ENCODE measurements at regions not wholly inside any gene's neighbourhood (a gene's known extent, or its start where the extent isn't known, plus 50 kb on each side); places are given as distances from the start of the nearest gene placed in this dataset.
"Not testable (repeated sequence)": the region's sequence is repeated elsewhere in the genome, so short reads cannot be mapped to it uniquely, and the experiment has no call there.

DNA sequence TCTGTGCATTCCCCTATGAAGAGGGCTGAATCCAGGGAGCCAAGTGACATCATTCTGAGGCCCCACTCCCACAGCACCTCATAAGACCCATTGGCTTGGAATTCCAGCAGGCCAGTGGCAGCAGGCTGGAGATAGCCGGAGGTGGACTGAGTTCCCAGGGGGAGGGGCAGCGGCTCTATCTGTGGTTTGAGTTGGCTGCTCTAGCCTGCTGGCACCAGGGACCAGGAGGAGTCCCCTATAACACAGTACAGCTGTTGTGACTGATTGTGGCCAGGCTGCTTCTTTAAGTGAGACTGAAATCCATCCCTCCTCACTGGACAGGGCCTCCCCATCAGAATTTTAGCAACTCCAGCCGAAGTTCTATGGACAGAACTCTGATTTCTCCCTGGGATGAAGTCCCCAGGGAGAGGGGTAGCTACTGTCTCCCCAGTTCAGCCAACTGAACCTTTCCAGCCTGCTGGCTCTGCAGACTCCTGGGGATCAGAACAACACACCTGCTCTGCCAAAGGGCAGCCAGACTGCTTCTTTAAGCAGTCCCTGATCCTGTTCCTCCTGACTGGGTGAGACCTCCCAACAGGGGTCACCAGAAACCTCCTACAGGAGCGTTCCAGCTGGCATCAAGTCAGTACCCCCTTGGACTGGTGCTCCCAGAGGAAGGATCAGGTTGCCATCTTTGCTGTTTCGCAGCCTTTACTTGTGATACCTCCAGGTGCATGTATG, 4214.8 kb upstream of the OR11H1 start:
- not testable (repeated sequence) for H3K27me3 ChIP-seq (ENCODE audit: control insufficient read depth in 4 of 4, insufficient read depth in 4 of 4, low read length in 3 of 4); H3K27ac ChIP-seq (ENCODE audit: low read depth in 1 of 2, low read length in 2 of 2); H3K9ac ChIP-seq (ENCODE audit: low read depth in 1 of 2, low read length in 2 of 2); H3K36me3 ChIP-seq (ENCODE audit: control insufficient read depth in 4 of 4, insufficient read depth in 3 of 4, low read depth in 1 of 4, low read length in 3 of 4); H3K4me3 ChIP-seq (ENCODE audit: low read depth in 1 of 3, low read length in 3 of 3); H3K4me1 ChIP-seq (ENCODE audit: control insufficient read depth in 4 of 4, insufficient read depth in 4 of 4, low read length in 3 of 4); DNase-seq (ENCODE audit: low spot score)
- H3K9me3 ChIP-seq (ENCODE audit: control insufficient read depth in 4 of 4, low read length in 3 of 4): peaks cover 1 to 12% (median 3%) of the 10 kb centered on the region in 4 donors
- 37% methylated on average over 5 of the region's 5 CpGs for WGBS

DNA sequence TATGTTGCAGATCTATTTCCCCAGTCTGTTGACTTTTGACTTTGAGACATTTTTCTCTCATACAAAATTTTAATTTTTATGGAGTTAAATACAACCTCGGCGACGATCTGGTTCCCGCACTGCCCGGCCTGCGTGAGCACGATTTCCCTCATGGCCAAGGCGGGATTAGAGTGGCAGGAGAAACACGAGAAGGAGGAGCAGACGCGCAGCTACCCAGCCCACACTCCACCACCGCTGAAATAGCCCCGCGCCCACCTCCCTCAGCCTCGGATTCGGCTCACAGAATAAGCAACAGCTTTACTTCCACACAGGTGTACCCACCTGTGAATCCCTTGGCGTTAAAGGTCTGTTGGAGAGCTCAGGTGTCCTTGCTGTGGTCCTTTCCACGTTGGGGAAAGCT, 4209.4 kb upstream of the OR11H1 start:
- WGBS: 64% methylated on average over 18 of the region's 18 CpGs
- not testable (repeated sequence) for H3K36me3 ChIP-seq (ENCODE audit: control insufficient read depth in 4 of 4, insufficient read depth in 3 of 4, low read depth in 1 of 4, low read length in 3 of 4); H3K27me3 ChIP-seq (ENCODE audit: control insufficient read depth in 4 of 4, insufficient read depth in 4 of 4, low read length in 3 of 4); H3K9ac ChIP-seq (ENCODE audit: low read depth in 1 of 2, low read length in 2 of 2); H3K4me1 ChIP-seq (ENCODE audit: control insufficient read depth in 4 of 4, insufficient read depth in 4 of 4, low read length in 3 of 4); DNase-seq (ENCODE audit: low spot score); H3K9me3 ChIP-seq (ENCODE audit: control insufficient read depth in 4 of 4, low read length in 3 of 4); H3K27ac ChIP-seq (ENCODE audit: low read depth in 1 of 2, low read length in 2 of 2); H3K4me3 ChIP-seq (ENCODE audit: low read depth in 1 of 3, low read length in 3 of 3)

DNA sequence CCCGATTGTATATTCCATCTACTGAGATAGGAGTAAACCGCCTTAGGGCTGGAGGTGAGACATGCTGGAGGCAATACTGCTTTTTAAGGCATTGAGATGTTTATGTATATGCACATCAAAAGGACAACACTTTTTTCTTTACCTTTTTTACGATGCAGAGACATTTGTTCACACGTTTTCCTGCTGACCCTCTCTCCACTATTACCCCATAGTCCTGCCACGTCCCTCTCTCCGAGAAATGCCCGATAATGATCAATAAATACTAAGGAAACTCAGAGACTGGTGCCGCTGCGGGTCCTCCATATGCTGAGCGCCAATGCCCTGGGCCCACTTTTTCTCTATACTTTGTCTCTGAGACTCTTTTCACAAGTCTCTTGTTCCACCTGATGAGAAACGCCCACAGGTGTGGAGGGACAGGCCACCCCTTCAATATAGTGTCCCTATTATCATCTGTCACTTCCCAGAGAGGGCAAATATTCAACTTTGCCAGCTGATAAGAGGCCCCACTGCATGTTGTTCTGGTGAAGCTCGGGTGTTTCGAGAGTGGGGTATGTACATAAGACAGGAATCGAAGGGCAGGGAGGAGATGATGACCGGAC, 4203.5 kb upstream of the OR11H1 start:
- not testable (repeated sequence) for H3K27me3 ChIP-seq (ENCODE audit: control insufficient read depth in 4 of 4, insufficient read depth in 4 of 4, low read length in 3 of 4); DNase-seq (ENCODE audit: low spot score); H3K27ac ChIP-seq (ENCODE audit: low read depth in 1 of 2, low read length in 2 of 2); H3K9me3 ChIP-seq (ENCODE audit: control insufficient read depth in 4 of 4, low read length in 3 of 4); H3K4me1 ChIP-seq (ENCODE audit: control insufficient read depth in 4 of 4, insufficient read depth in 4 of 4, low read length in 3 of 4); H3K4me3 ChIP-seq (ENCODE audit: low read depth in 1 of 3, low read length in 3 of 3); H3K36me3 ChIP-seq (ENCODE audit: control insufficient read depth in 4 of 4, insufficient read depth in 3 of 4, low read depth in 1 of 4, low read length in 3 of 4); H3K9ac ChIP-seq (ENCODE audit: low read depth in 1 of 2, low read length in 2 of 2)
- 60% methylated on average over 15 of the region's 15 CpGs for WGBS

DNA sequence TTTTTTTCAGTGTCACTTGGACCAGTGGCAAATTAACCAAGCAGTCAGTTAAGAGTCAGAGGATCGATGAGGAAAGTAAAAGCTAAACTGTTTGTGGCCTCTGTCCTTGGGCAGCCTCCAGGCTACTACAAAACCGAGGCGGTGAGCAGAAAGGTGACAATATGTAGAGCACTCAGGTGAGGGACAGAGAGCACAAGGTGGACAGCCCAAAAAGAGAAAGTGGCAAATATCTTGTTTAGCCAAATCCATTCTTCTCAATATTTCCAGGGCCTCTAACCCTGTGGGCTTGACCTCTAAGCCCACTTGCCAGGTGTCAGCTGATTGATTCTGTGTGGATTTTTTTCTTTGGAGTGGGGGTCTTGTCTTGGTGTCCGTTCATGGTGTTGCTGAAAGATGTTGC, 4202.2 kb upstream of the OR11H1 start:
- peaks cover 0 to 5% (median under 1%) of the 10 kb centered on the region in 4 donors for H3K9me3 ChIP-seq (ENCODE audit: control insufficient read depth in 4 of 4, low read length in 3 of 4)
- WGBS: 51% methylated on average over 4 of the region's 4 CpGs
- TF ChIP-seq, protein P1, sequence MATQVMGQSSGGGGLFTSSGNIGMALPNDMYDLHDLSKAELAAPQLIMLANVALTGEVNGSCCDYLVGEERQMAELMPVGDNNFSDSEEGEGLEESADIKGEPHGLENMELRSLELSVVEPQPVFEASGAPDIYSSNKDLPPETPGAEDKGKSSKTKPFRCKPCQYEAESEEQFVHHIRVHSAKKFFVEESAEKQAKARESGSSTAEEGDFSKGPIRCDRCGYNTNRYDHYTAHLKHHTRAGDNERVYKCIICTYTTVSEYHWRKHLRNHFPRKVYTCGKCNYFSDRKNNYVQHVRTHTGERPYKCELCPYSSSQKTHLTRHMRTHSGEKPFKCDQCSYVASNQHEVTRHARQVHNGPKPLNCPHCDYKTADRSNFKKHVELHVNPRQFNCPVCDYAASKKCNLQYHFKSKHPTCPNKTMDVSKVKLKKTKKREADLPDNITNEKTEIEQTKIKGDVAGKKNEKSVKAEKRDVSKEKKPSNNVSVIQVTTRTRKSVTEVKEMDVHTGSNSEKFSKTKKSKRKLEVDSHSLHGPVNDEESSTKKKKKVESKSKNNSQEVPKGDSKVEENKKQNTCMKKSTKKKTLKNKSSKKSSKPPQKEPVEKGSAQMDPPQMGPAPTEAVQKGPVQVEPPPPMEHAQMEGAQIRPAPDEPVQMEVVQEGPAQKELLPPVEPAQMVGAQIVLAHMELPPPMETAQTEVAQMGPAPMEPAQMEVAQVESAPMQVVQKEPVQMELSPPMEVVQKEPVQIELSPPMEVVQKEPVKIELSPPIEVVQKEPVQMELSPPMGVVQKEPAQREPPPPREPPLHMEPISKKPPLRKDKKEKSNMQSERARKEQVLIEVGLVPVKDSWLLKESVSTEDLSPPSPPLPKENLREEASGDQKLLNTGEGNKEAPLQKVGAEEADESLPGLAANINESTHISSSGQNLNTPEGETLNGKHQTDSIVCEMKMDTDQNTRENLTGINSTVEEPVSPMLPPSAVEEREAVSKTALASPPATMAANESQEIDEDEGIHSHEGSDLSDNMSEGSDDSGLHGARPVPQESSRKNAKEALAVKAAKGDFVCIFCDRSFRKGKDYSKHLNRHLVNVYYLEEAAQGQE (IDR thresholded peaks at IDR 0.05): no peak
- TF ChIP-seq TAF1 (conservative IDR thresholded peaks at IDR 0.05) (no peak), HNF4A (conservative IDR thresholded peaks at IDR 0.05) (no peak), NR2F2 (IDR thresholded peaks at IDR 0.05) (no peak), RXRA (IDR thresholded peaks at IDR 0.05) (no peak), YY1 (IDR thresholded peaks at IDR 0.05) (no peak), JUND (IDR thresholded peaks at IDR 0.05) (no peak), SP1 (IDR thresholded peaks at IDR 0.05) (no peak), HNF4G (IDR thresholded peaks at IDR 0.05) (no peak), GABPA (IDR thresholded peaks at IDR 0.05 in 1 of 2, conservative IDR thresholded peaks at IDR 0.05 in 1 of 2) (no peak), FOXA2 (IDR thresholded peaks at IDR 0.05) (no peak)
- TF ChIP-seq, protein P2, sequence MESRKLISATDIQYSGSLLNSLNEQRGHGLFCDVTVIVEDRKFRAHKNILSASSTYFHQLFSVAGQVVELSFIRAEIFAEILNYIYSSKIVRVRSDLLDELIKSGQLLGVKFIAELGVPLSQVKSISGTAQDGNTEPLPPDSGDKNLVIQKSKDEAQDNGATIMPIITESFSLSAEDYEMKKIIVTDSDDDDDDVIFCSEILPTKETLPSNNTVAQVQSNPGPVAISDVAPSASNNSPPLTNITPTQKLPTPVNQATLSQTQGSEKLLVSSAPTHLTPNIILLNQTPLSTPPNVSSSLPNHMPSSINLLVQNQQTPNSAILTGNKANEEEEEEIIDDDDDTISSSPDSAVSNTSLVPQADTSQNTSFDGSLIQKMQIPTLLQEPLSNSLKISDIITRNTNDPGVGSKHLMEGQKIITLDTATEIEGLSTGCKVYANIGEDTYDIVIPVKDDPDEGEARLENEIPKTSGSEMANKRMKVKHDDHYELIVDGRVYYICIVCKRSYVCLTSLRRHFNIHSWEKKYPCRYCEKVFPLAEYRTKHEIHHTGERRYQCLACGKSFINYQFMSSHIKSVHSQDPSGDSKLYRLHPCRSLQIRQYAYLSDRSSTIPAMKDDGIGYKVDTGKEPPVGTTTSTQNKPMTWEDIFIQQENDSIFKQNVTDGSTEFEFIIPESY (IDR thresholded peaks at IDR 0.05): no peak
- TF ChIP-seq, protein P3, sequence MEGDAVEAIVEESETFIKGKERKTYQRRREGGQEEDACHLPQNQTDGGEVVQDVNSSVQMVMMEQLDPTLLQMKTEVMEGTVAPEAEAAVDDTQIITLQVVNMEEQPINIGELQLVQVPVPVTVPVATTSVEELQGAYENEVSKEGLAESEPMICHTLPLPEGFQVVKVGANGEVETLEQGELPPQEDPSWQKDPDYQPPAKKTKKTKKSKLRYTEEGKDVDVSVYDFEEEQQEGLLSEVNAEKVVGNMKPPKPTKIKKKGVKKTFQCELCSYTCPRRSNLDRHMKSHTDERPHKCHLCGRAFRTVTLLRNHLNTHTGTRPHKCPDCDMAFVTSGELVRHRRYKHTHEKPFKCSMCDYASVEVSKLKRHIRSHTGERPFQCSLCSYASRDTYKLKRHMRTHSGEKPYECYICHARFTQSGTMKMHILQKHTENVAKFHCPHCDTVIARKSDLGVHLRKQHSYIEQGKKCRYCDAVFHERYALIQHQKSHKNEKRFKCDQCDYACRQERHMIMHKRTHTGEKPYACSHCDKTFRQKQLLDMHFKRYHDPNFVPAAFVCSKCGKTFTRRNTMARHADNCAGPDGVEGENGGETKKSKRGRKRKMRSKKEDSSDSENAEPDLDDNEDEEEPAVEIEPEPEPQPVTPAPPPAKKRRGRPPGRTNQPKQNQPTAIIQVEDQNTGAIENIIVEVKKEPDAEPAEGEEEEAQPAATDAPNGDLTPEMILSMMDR (IDR thresholded peaks at IDR 0.05; ENCODE audit: low read depth, low read length, missing input control): no peak
- TF ChIP-seq, protein P4, sequence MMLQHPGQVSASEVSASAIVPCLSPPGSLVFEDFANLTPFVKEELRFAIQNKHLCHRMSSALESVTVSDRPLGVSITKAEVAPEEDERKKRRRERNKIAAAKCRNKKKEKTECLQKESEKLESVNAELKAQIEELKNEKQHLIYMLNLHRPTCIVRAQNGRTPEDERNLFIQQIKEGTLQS (IDR thresholded peaks at IDR 0.05): no peak

More for the DNA sequence above, 4202.2 kb upstream of the OR11H1 start:
- Histone ChIP-seq H3K27me3 (ENCODE audit: control insufficient read depth in 4 of 4, insufficient read depth in 4 of 4, low read length in 3 of 4) (no peaks in the 10 kb centered on the region), H3K27ac (ENCODE audit: low read depth in 1 of 2, low read length in 2 of 2) (no peak overlapping the region), H3K4me1 (ENCODE audit: control insufficient read depth in 4 of 4, insufficient read depth in 4 of 4, low read length in 3 of 4) (no peaks in the 10 kb centered on the region), H3K36me3 (ENCODE audit: control insufficient read depth in 4 of 4, insufficient read depth in 3 of 4, low read depth in 1 of 4, low read length in 3 of 4) (no peaks in the 10 kb centered on the region), H3K4me3 (ENCODE audit: low read depth in 1 of 3, low read length in 3 of 3) (no peak overlapping the region), H3K9ac (ENCODE audit: low read depth in 1 of 2, low read length in 2 of 2) (no peak overlapping the region)
- DNase-seq (ENCODE audit: low spot score): no peak

All from liver (tissue), 8 donors.